Keratinocyte (primary cell): ENCODE measurements at regions not wholly inside any gene's neighbourhood (a gene's known extent, or its start where the extent isn't known, plus 50 kb on each side); places are given as distances from the start of the nearest gene placed in this dataset.

Experiments
- CTCF ChIP-seq, 3 experiments: IDR thresholded peaks in 1 of 3; conservative IDR thresholded peaks in 1 of 3; optimal IDR thresholded peaks in 1 of 3; 2 replicates in 2 of 3; 3 replicates in 1 of 3; pipeline versions ENCODE3 to v1.5.1; 2011; ENCODE audit warnings: low read length in 3 of 3, mild to moderate bottlenecking in 3 of 3, moderate library complexity in 2 of 3, control low read depth in 1 of 3, inconsistent platforms in 1 of 3; ENCODE audit not compliant: insufficient read depth in 2 of 3; ENCODE audit errors: extremely low read depth in 1 of 3
- EZH2 ChIP-seq: IDR thresholded peaks from one replicate; pipeline ENCODE4 v1.6.1; 2012; ENCODE audit warnings: inconsistent platforms, mild to moderate bottlenecking, low read length, moderate library complexity

- TF ChIP-seq CTCF (optimal IDR thresholded peaks at IDR 0.05 in 1 of 3, IDR thresholded peaks at IDR 0.05 in 1 of 3, conservative IDR thresholded peaks at IDR 0.05 in 1 of 3; ENCODE audit: extremely low read depth in 1 of 3, insufficient read depth in 2 of 3, low read length in 3 of 3): no peak
- no peak for TF ChIP-seq EZH2
Observed at GRCh38 chr6:152848919-152849318, 98.3 kb downstream of the VIP start.
